Right cardiac atrium (tissue), 5 donors: ENCODE measurements at regions not wholly inside any gene's neighbourhood (a gene's known extent, or its start where the extent isn't known, plus 50 kb on each side); places are given as distances from the start of the nearest gene placed in this dataset.
"Not testable (repeated sequence)": the region's sequence is repeated elsewhere in the genome, so short reads cannot be mapped to it uniquely, and the experiment has no call there.

ENCODE experiments used
- ATAC-seq, 2 donors: fragments of 200-7000 bp; cut with Tn5 transposase; one replicate each; pipeline versions ENCODE4 v1.8.0 to v1.9.1; 2020; ENCODE audit warnings: moderate library complexity in 2 of 2, mild to moderate bottlenecking in 1 of 2
- DNase-seq, 3 donors: peaks; one replicate each; pipeline ENCODE4 v3.0.0-alpha.2; 2020
- H3K27ac ChIP-seq: one replicate; pipeline ENCODE4 v1.5.1; 2013; ENCODE audit warnings: mild to moderate bottlenecking, low read length, control low read depth, moderate library complexity
- H3K27me3 ChIP-seq: one replicate; pipeline ENCODE4 v1.6.1; 2013; ENCODE audit not compliant: control insufficient read depth, insufficient read depth
- H3K4me1 ChIP-seq: one replicate; pipeline ENCODE4 v1.6.1; 2013; ENCODE audit warnings: low read length; ENCODE audit not compliant: control insufficient read depth, insufficient read depth
- H3K4me3 ChIP-seq: one replicate; pipeline ENCODE4 v1.5.1; 2013; ENCODE audit warnings: low read length, control low read depth
- H3K9me3 ChIP-seq: one replicate; pipeline ENCODE4 v1.6.1; 2013; ENCODE audit warnings: low read length; ENCODE audit not compliant: control insufficient read depth
- WGBS: extraction: QIAGEN DNeasy Blood & Tissue Kit; methylation state at CpG from one replicate; pipeline ENCODE4 v1.1.7; 2013; 5-methylcytosine and 5-hydroxymethylcytosine counted together
- intact Hi-C, 4 donors: fragments of 100-400 bp; cut with DNase I; formaldehyde crosslinking; loops; one replicate each; pipeline versions ENCODE4 v1.11.0 to v1.14.0; 2022 to 2023
- donor health status: healthy with polysubstance abuse.
- donor health status: DM: no; HTN: yes; CAD: no.
- donor health status: DM: no; HTN: no; CAD: no.
- donor health status: DM: no; HTN: yes; CAD: no; lungs with severe emphysema.
- donor health status: DM: yes; HTN: yes; CAD: no.

DNA sequence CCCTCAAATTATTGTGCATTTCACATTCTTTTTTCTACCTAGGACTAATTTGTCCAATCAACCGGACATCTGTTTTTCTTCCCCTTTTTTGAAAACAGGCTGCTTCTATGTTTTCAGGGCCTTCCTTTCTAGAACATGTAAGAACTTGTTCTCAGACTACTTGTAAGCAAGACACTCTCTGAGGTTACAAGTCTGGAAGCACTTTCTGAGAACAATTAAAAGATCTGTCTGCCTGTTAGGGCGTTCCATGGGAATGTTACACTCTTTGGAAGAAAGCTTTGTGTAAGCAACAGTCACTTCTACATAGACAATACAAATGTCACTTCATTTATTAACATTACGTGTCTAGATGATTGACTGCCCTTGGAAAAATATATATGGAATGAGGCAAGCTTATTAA, 50.9 kb upstream of the HSPB3 start:
- ATAC-seq = no peak
- intact Hi-C loops = loop anchor here in 1 of 4 donors (10.0 kb wide), 1 partner anchor 80 kb away; no protein-coding TSS in a partner anchor
- 71% methylated on average over 3 of the region's 3 CpGs for WGBS
- H3K4me1 ChIP-seq = no peaks in the 10 kb centered on the region
- no peak overlapping the region for H3K4me3 ChIP-seq
- no peaks in the 10 kb centered on the region for H3K27me3 ChIP-seq
- no peak overlapping the region for H3K27ac ChIP-seq
- no peaks in the 10 kb centered on the region for H3K9me3 ChIP-seq
- no peak for DNase-seq

DNA sequence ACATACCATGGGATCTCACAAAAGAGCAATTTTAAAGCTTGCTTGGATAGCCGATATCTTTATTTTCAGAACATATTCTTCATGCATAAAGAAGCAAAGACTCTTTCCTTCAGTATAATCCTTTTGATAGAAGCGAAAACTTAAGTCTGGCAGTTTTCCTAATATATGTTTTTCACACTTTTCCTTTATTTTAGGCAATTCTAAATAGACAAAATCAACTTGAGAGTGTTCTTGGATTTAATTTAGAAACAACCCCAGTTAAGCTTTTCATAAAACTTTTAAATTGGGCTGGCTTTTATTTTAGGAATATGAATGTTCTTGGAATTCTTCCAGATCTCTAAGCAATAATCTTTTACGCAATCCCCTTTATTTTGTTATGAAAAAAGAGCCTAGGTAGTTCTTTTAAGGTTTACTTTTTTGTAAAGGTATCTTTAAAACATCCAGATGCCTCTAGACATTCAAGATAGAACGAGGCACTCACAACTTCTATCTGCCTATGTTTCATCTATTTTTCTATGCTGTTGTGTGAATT, 51.5 kb upstream of the HSPB3 start:
- Histone ChIP-seq H3K4me1 (no peaks in the 10 kb centered on the region), H3K4me3 (no peak overlapping the region), H3K9me3 (no peaks in the 10 kb centered on the region), H3K27me3 (no peaks in the 10 kb centered on the region), H3K27ac (no peak overlapping the region)
- ATAC-seq (no peak), DNase-seq (no peak)
- intact Hi-C loops = loop anchor here in 1 of 4 donors (10.0 kb wide), 1 partner anchor 79 kb away; no protein-coding TSS in a partner anchor
- WGBS = 78% methylated on average over 4 of the region's 4 CpGs

DNA sequence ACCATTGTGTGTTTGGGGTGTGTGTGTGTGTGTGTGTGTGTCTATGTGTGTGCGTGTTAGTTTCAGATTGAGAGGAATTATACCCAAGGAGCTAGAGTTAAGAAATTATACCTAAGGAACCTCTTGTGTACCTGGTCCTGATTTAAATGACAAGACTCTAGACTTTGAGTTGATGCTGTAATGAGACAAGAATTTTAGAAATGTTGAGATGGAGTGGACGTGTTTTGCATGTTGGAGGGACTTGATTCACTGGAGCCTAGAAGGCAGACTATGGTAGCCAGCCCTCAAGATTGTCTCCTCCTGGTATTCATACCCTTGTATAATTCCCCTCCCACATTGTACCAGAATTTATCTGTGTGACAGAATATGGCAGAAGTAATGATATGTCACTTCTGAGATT, 52.4 kb upstream of the HSPB3 start:
- intact Hi-C loops = loop anchor here in 1 of 4 donors (10.0 kb wide), 1 partner anchor 78 kb away; no protein-coding TSS in a partner anchor
- Histone ChIP-seq H3K4me1 (no peaks in the 10 kb centered on the region), H3K27me3 (no peaks in the 10 kb centered on the region), H3K4me3 (no peak overlapping the region), H3K9me3 (no peaks in the 10 kb centered on the region), H3K27ac (no peak overlapping the region)
- no peak for DNase-seq
- ATAC-seq = no peak
- 90% methylated on average over 2 of the region's 2 CpGs for WGBS

DNA sequence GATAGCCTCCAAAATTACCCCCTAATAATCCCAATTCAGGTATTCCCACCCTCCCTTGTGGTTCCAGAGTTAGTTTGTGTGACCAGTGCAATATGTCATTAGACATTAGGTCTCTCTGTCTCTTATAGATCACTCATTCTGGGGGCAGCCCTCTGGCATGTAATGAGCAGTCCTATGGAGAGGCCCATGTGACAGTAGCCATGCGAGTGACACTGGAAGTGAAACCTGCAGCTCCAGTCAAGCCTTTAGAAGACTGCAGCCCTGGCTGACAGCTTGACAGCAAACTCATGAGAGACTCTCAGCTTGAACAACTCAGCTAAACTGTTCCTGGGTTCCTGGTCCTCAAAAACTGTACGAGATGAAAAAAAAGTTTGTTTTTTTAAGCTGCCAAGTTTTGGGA, 54.0 kb upstream of the HSPB3 start:
- no peaks in the 10 kb centered on the region for H3K4me1 ChIP-seq
- 44% methylated on average over 2 of the region's 2 CpGs for WGBS
- intact Hi-C loops = loop anchor here in 1 of 4 donors (10.0 kb wide), 1 partner anchor 77 kb away; no protein-coding TSS in a partner anchor

DNA sequence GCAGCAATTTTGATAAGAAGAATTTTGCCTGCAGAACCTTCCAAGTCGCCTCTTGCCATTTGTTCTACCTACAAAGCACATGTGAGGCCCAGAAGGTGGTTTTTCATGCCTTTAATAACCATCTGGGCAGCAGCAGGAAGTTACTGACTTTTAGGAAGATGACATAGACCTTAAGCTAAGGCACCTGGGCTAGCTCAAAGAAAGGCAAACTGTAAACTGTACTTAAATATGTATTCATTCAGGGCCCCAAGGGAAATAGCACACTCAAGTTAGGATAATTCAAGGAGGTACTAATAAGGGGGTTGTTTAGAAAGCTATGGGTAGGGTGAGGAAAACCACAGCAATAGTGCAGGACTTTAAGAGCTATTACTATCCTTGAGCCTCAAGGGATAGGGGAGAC, 57.3 kb upstream of the HSPB3 start:
- H3K4me1 ChIP-seq = no peaks in the 10 kb centered on the region
- no peak overlapping the region for H3K4me3 ChIP-seq
- no peak for DNase-seq
- ATAC-seq = no peak
- no peaks in the 10 kb centered on the region for H3K9me3 ChIP-seq
- no peak overlapping the region for H3K27ac ChIP-seq
- WGBS = 97% methylated on average over 1 of the region's 1 CpG
- intact Hi-C loops = no loop called here
- H3K27me3 ChIP-seq = no peaks in the 10 kb centered on the region

More for the DNA sequence above, 54.0 kb upstream of the HSPB3 start:
- DNase-seq (no peak), ATAC-seq (no peak)
- Histone ChIP-seq H3K4me3 (no peak overlapping the region), H3K27me3 (no peaks in the 10 kb centered on the region), H3K27ac (no peak overlapping the region), H3K9me3 (no peaks in the 10 kb centered on the region)

DNA sequence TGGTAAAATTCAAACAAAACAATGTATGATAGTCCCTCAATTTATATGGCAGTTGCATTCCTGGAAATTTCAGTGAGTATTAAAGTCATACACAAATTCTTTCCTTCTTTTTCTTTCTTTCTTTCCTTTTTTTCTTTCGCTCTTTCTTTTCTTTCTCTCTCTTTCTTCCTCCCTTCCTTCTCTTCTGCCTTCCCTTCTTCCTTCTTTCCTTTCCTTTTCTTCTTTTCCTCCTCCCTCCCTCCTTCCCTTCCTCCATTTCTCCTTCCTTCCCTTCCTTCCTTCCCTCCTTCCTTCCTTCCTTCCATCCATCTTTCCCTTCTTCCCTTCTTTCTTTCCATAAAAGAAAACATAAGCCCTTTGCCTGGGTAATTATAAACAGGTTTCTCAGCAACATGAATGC, 58.1 kb upstream of the HSPB3 start:
- Histone ChIP-seq H3K27ac (no peak overlapping the region), H3K4me1 (no peaks in the 10 kb centered on the region), H3K4me3 (no peak overlapping the region), H3K9me3 (no peaks in the 10 kb centered on the region), H3K27me3 (no peaks in the 10 kb centered on the region)
- ATAC-seq (no peak), DNase-seq (no peak)
- intact Hi-C loops = no loop called here
- 94% methylated on average over 1 of the region's 1 CpG for WGBS

DNA sequence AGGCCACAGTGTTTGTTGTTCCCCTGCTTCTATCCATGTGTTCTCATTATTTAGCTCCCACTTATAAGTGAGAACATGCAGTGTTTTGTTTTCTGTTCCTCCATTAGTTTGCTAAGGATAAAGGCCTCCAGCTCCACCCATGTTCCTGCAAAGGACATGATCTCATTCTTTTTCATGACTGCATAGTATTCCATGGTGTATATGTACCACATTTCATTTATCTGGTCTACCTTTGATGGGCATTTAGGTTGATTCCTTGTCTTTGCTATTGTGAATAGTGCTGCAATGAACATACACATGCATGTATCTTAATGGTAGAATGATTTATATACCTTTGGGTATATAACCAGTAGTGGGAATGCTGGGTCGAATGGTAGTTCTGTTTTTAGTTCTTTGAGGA, 62.5 kb upstream of the HSPB3 start:
- not testable (repeated sequence) for H3K4me1 ChIP-seq

DNA sequence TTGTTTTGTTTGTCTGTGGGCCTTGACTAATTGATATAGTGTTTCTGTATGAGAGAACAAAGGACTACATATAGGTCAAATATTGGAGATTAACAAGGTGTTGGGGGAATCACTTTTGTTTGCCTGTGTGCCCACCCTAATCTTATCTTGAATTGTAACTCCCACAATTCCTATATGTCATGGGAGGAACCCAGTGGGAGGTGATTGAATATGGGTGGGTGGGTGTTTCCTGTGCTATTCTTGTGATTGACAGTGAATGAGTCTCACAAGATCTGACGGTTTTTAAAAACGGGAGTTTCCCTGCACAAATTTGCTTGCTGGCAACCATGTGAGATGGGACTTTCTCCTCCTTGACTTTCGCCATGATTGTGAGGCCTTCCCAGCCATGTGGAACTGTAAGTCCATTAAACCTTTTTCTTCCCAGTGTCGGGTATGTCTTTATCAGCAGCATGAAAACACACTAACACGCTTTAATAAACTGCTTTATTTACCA, 64.9 kb upstream of the HSPB3 start:
- no peak for ATAC-seq
- whole genome bisulfite sequencing = 84% methylated on average over 5 of the region's 5 CpGs
- Histone ChIP-seq H3K27me3 (no peaks in the 10 kb centered on the region), H3K9me3 (no peaks in the 10 kb centered on the region), H3K4me3 (no peak overlapping the region), H3K4me1 (peaks cover 3% of the 10 kb centered on the region), H3K27ac (no peak overlapping the region)
- DNase-seq = no peak
- intact Hi-C loops = no loop called here

More for the DNA sequence above, 62.5 kb upstream of the HSPB3 start:
- ATAC-seq, intact Hi-C loops, H3K27me3 ChIP-seq, H3K27ac ChIP-seq, H3K4me3 ChIP-seq, DNase-seq, H3K9me3 ChIP-seq: not testable (repeated sequence)
- WGBS = 92% methylated on average over 1 of the region's 1 CpG

DNA sequence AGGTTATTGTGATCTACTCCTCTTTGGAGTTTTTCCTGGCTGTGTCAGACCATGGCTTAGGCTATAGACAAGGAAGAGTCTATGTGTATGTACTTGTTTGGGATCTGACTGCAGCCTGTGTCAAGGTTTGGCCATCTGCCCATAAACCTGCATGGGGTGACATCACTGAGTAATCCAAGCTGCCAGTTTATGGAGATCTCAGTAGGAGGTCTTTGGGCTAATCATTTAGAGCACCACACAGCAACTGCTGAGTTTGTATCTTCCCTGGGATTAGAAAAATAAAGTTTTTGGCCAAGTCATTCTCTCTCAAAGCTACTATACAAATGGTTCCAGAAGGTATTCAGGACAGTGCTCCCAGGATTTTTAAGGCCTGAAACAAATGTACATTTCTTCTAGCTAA, 65.5 kb upstream of the HSPB3 start:
- no peak overlapping the region for H3K4me3 ChIP-seq
- ATAC-seq (no peak), DNase-seq (peak in 1 of 3 donors; percentile 38)
- no peaks in the 10 kb centered on the region for H3K27me3 ChIP-seq
- H3K27ac ChIP-seq = no peak overlapping the region
- peaks cover 3% of the 10 kb centered on the region for H3K4me1 ChIP-seq
- H3K9me3 ChIP-seq = no peaks in the 10 kb centered on the region
- intact Hi-C loops = no loop called here

DNA sequence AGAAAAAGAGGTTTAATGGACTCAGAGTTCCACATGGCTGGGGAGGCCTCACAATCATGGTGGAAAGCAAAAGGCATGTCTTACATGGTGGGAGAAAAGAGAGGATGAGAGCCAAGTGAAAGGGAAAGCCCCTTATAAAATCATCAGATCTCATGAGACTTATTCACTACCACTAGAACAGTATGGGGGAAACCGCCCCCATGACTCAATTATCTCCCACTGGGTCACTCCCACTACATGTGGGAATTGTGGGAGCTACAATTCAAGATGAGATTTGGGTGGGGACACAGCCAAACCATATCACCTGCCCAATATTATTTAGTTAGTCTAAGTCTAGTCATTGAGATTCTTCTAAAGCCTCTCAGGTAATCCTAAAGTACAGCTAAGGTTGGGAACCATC, 66.1 kb upstream of the HSPB3 start:
- WGBS = 96% methylated on average over 1 of the region's 1 CpG
- H3K4me3 ChIP-seq, H3K27me3 ChIP-seq, ATAC-seq, DNase-seq, H3K4me1 ChIP-seq, H3K27ac ChIP-seq, intact Hi-C loops, H3K9me3 ChIP-seq: not testable (repeated sequence)

DNA sequence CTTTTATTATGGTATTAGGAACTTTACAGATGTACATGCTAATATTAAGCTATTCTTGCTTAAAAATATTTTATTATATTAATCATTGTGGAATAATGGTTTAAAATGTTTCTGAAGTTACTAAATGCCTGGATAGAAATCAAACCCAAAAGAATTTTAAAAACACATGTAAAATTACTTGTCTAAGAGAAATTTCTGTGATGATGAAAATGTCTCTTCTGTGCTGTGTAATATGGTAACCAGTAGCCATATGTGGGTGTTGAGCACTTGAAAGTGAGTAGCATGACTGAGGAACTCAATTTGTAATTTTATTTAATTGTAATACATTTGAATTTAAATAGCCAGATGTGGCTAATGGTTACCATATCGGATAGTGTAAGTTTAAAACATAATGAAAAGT, 66.7 kb upstream of the HSPB3 start:
- no peaks in the 10 kb centered on the region for H3K9me3 ChIP-seq
- ATAC-seq = no peak
- H3K27ac ChIP-seq = no peak overlapping the region
- intact Hi-C loops = no loop called here
- DNase-seq = no peak
- H3K4me1 ChIP-seq = peaks cover 3% of the 10 kb centered on the region
- H3K4me3 ChIP-seq = no peak overlapping the region
- no peaks in the 10 kb centered on the region for H3K27me3 ChIP-seq
- 93% methylated on average over 1 of the region's 1 CpG for WGBS

DNA sequence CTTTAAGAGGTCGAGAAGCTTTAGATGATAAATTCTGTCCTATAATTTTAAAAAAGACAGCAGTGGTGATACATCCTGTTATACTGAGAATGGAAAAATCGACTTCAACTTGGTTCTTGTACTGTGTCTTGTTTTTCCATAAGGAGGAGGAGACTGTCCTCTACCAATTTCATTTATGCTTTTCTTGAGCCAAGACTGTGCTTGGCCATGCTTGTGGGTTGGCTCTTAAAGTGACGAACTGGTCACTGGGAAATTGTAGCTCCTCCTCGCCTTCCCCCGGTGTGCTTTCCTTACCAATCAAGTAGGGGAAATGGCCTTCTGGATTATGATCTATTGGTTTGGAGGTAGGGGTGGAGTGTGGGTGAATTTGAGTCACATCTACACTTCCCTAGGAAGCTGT, 67.1 kb upstream of the HSPB3 start:
- H3K9me3 ChIP-seq = no peaks in the 10 kb centered on the region
- ATAC-seq (peak; percentile 55 to 69), DNase-seq (peak in 2 of 3 donors; percentile 19 to 63)
- peaks cover 4% of the 10 kb centered on the region for H3K4me1 ChIP-seq
- H3K4me3 ChIP-seq = no peak overlapping the region
- intact Hi-C loops = no loop called here
- 43% methylated on average over 5 of the region's 5 CpGs for WGBS
- H3K27me3 ChIP-seq = no peaks in the 10 kb centered on the region
- peak overlapping the region; percentile 82 for H3K27ac ChIP-seq
